DND-41 (cell line): ENCODE measurements at regions not wholly inside any gene's neighbourhood (a gene's known extent, or its start where the extent isn't known, plus 50 kb on each side); places are given as distances from the start of the nearest gene placed in this dataset.
"Not testable (repeated sequence)": the region's sequence is repeated elsewhere in the genome, so short reads cannot be mapped to it uniquely, and the experiment has no call there.

Experiments used
- ATAC-seq: fragments of 200-7000 bp; cut with Tn5 transposase; 3 replicates; pipeline ENCODE4 v1.9.1; 2021; ENCODE audit warnings: low read depth; ENCODE audit not compliant: insufficient read depth
- DNase-seq: peaks from one replicate; pipeline ENCODE4 v3.0.0-alpha.2; 2020
- H2AFZ ChIP-seq: 2 replicates; pipeline ENCODE4 v1.6.0; 2012; ENCODE audit warnings: low read depth, low read length
- H3K27ac ChIP-seq: 2 replicates; pipeline ENCODE4 v1.5.1; 2012; ENCODE audit warnings: low read length, inconsistent platforms
- H3K27me3 ChIP-seq: fragments of 200-600 bp; sonication (generic); 2 replicates; pipeline ENCODE4 v1.6.0; 2012; ENCODE audit warnings: low read length, mild to moderate bottlenecking, inconsistent platforms; ENCODE audit not compliant: insufficient read depth, poor library complexity
- H3K36me3 ChIP-seq: 2 replicates; pipeline ENCODE4 v1.5.1; 2012; ENCODE audit warnings: low read length, inconsistent platforms; ENCODE audit not compliant: insufficient read depth
- H3K4me1 ChIP-seq: 2 replicates; pipeline ENCODE4 v1.5.1; 2012; ENCODE audit warnings: mild to moderate bottlenecking, low read length; ENCODE audit not compliant: insufficient read depth
- H3K4me2 ChIP-seq: 2 replicates; pipeline ENCODE4 v1.6.0; 2012; ENCODE audit warnings: mild to moderate bottlenecking, moderate library complexity, low read length, inconsistent platforms; ENCODE audit not compliant: insufficient read depth
- H3K4me3 ChIP-seq, 2 experiments: fragments of 200-600 bp in 1 of 2; shearing (Covaris generic) in 1 of 2; 2 replicates each; pipeline ENCODE4 v1.5.1; 2012 to 2016; ENCODE audit warnings: inconsistent platforms in 2 of 2, low read length in 2 of 2, mild to moderate bottlenecking in 2 of 2, low read depth in 1 of 2, moderate library complexity in 1 of 2
- H3K79me2 ChIP-seq: 2 replicates; pipeline ENCODE4 v1.6.0; 2012; ENCODE audit warnings: low read length, inconsistent platforms; ENCODE audit not compliant: insufficient read depth
- H3K9ac ChIP-seq: 2 replicates; pipeline ENCODE4 v1.6.0; 2012; ENCODE audit warnings: low read depth, mild to moderate bottlenecking, inconsistent platforms, low read length, moderate library complexity
- H3K9me3 ChIP-seq: 2 replicates; pipeline ENCODE4 v1.5.1; 2012; ENCODE audit warnings: low read length, moderate library complexity, mild to moderate bottlenecking, inconsistent platforms; ENCODE audit not compliant: insufficient read depth, severe bottlenecking
- H4K20me1 ChIP-seq: 2 replicates; pipeline ENCODE4 v1.6.0; 2012; ENCODE audit warnings: low read length; ENCODE audit not compliant: insufficient read depth
- EZH2 ChIP-seq: IDR thresholded peaks from 3 replicates; pipeline ENCODE4 v1.6.1; 2012; ENCODE audit warnings: borderline replicate concordance, low read depth, mild to moderate bottlenecking, moderate library complexity, low read length, inconsistent platforms; ENCODE audit not compliant: severe bottlenecking
- TF ChIP-seq, protein P1 (sequence below): IDR thresholded peaks from 2 replicates; pipeline ENCODE4 v1.5.1; 2012; ENCODE audit warnings: borderline replicate concordance, low read length, moderate library complexity, mild to moderate bottlenecking; ENCODE audit not compliant: poor library complexity, severe bottlenecking; ENCODE audit errors: extremely low read depth

DNA sequence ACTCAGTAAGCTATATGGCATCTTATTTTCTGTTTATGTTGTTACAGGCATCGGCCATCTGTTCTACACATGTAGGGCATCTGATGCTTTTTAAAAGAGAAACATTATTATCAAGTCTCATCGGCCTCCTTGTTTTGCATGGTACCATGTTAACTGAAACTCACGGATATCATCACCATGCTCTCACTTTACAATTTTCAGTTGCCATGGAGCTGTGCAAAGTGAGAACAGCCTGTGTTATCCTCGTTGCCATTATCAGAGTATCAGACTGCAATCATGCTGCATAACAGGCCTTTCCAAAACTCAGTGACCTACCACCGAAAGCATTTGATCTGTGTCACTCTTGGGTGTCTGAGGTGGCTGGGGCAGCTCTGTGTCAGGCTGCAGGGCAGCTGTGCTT lies 110.3 kb downstream of the C17orf67 start:
- no peak overlapping the region for H3K9ac ChIP-seq
- DNase-seq, result no peak
- H3K4me1 ChIP-seq, result no peaks in the 10 kb centered on the region
- no peaks in the 10 kb centered on the region for H3K79me2 ChIP-seq
- H3K4me3 ChIP-seq, result no peak overlapping the region
- no peaks in the 10 kb centered on the region for H3K9me3 ChIP-seq
- no peaks in the 10 kb centered on the region for H3K36me3 ChIP-seq
- no peak for ATAC-seq
- TF ChIP-seq, protein P1, sequence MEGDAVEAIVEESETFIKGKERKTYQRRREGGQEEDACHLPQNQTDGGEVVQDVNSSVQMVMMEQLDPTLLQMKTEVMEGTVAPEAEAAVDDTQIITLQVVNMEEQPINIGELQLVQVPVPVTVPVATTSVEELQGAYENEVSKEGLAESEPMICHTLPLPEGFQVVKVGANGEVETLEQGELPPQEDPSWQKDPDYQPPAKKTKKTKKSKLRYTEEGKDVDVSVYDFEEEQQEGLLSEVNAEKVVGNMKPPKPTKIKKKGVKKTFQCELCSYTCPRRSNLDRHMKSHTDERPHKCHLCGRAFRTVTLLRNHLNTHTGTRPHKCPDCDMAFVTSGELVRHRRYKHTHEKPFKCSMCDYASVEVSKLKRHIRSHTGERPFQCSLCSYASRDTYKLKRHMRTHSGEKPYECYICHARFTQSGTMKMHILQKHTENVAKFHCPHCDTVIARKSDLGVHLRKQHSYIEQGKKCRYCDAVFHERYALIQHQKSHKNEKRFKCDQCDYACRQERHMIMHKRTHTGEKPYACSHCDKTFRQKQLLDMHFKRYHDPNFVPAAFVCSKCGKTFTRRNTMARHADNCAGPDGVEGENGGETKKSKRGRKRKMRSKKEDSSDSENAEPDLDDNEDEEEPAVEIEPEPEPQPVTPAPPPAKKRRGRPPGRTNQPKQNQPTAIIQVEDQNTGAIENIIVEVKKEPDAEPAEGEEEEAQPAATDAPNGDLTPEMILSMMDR, result no peak
- no peak for TF ChIP-seq EZH2
- H2AFZ ChIP-seq, result no peak overlapping the region
- no peaks in the 10 kb centered on the region for H4K20me1 ChIP-seq
- H3K27me3 ChIP-seq, result no peaks in the 10 kb centered on the region
- no peak overlapping the region for H3K4me2 ChIP-seq
- H3K27ac ChIP-seq, result no peak overlapping the region

DNA sequence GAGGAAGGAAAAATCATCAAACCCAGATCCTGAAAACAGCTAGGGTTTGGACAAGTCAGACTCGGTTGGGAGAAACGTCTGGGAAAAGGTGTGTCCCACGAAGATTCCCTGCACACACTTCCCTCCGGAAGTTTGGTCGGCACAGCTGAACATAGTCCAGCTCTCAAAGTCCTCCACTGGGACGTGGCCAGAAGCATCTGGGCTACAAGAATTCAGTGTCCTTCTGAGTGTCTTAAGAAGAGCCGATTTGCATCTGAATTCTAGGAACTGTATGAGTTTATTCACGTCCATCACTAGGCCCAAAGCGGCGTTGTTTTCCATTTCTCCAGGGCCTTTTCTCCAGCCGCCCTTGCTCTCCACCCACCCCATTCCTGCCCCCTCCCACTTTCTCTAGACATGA lies 109.1 kb downstream of the C17orf67 start:
- no peaks in the 10 kb centered on the region for H3K4me1 ChIP-seq
- H3K27ac ChIP-seq, result no peak overlapping the region
- DNase-seq, result no peak
- H3K4me3 ChIP-seq, result no peak overlapping the region
- no peaks in the 10 kb centered on the region for H3K79me2 ChIP-seq
- no peak overlapping the region for H3K4me2 ChIP-seq
- ATAC-seq, result no peak
- no peak overlapping the region for H3K9ac ChIP-seq
- no peaks in the 10 kb centered on the region for H3K27me3 ChIP-seq
- no peak for TF ChIP-seq EZH2
- TF ChIP-seq, protein P1, result no peak
- H3K9me3 ChIP-seq, result no peaks in the 10 kb centered on the region
- no peaks in the 10 kb centered on the region for H4K20me1 ChIP-seq
- H2AFZ ChIP-seq, result no peak overlapping the region
- no peaks in the 10 kb centered on the region for H3K36me3 ChIP-seq

DNA sequence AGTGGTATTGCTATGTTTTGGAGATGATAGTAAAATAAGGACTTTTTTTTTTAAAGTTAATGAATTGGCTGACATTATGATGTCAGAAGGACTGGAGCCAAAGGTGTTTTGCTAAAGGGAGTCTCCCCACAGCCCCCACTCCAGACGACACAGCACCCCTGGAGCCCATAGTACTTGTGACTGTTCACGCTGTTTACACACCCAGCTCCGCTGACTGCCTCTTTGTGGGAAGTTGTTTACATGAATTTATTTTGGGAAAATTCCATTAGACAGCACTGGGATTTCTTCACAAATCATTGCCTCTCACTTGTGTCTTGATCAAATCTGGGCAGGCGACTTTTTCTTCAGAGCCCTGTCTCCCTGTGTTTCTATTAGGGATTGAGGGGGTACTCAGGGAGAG lies 108.6 kb downstream of the C17orf67 start:
- H3K9me3 ChIP-seq, result no peaks in the 10 kb centered on the region
- H3K36me3 ChIP-seq, result no peaks in the 10 kb centered on the region
- DNase-seq, result no peak
- no peaks in the 10 kb centered on the region for H3K27me3 ChIP-seq
- ATAC-seq, result no peak
- H3K4me3 ChIP-seq, result no peak overlapping the region
- no peaks in the 10 kb centered on the region for H4K20me1 ChIP-seq
- H3K4me1 ChIP-seq, result no peaks in the 10 kb centered on the region
- TF ChIP-seq EZH2, result no peak
- TF ChIP-seq, protein P1, result no peak
- H2AFZ ChIP-seq, result no peak overlapping the region
- H3K4me2 ChIP-seq, result no peak overlapping the region
- no peaks in the 10 kb centered on the region for H3K79me2 ChIP-seq
- no peak overlapping the region for H3K27ac ChIP-seq
- H3K9ac ChIP-seq, result no peak overlapping the region

DNA sequence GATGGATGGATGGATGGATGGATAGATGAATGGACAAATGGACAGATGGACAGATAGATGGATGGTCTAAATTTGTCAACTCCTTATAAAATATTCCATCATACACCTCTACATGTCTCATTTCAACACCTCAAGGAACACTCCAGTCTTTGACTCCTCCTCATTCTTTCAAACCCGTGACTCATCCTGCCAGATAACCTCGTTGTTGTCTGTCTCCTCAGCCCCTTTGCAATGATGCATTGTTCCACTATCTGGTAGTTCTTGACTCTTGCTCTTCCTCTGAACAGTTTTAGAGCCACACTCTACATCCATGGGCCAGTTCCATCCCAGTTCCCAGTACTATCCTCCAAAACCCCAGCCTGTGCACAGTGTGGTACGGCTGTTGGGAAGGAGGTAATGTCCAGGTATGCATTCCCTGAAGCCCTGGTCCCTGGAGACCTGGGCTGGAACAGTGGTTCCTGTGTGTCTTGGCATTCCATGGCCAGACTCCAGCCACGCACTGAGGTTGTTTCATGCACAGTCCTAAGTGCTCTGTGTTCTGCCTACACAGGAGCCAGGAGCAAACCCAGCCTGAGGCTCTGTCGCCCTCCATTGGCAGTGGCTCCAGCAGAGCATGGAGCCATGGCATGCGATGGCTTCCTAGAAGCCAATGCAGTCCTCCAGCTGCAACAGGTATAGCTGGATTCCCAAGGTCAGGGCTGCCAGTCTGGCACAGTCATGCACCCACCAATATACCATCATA lies 105.7 kb downstream of the C17orf67 start:
- ATAC-seq, result no peak
- no peak overlapping the region for H3K4me2 ChIP-seq
- H4K20me1 ChIP-seq, result no peaks in the 10 kb centered on the region
- no peaks in the 10 kb centered on the region for H3K9me3 ChIP-seq
- no peaks in the 10 kb centered on the region for H3K27me3 ChIP-seq
- H3K4me3 ChIP-seq, result no peak overlapping the region
- no peak overlapping the region for H3K27ac ChIP-seq
- no peaks in the 10 kb centered on the region for H3K36me3 ChIP-seq
- H3K4me1 ChIP-seq, result no peaks in the 10 kb centered on the region
- no peaks in the 10 kb centered on the region for H3K79me2 ChIP-seq
- no peak for DNase-seq
- no peak for TF ChIP-seq EZH2
- TF ChIP-seq, protein P1, result no peak
- no peak overlapping the region for H3K9ac ChIP-seq
- no peak overlapping the region for H2AFZ ChIP-seq

DNA sequence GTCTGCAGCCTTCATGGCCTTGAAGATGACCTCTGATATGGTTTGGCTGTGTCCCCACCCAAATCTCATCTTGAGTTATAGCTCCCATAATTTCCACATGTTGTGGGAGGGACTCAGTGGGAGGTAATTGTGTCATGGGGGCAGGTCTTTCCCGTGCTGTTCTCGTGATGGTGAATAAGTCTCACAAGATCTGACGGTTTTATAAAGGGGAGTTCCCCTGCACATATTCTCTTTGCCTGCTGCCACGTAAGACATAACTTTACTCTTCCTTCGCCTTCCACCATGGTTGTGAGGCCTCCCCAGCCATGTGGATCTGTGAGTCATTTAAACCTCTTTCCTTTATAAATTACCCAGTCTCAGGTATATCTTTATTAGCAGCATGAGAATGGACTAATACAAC lies 102.6 kb downstream of the C17orf67 start:
- ATAC-seq, H3K4me2 ChIP-seq, H3K27ac ChIP-seq, H3K4me3 ChIP-seq, H3K9me3 ChIP-seq, DNase-seq, H4K20me1 ChIP-seq, H2AFZ ChIP-seq, H3K9ac ChIP-seq, H3K36me3 ChIP-seq, H3K4me1 ChIP-seq, H3K79me2 ChIP-seq, H3K27me3 ChIP-seq: not testable (repeated sequence)
